GM12878 (cell line): ENCODE measurements at regions not wholly inside any gene's neighbourhood (a gene's known extent, or its start where the extent isn't known, plus 50 kb on each side); places are given as distances from the start of the nearest gene placed in this dataset.

Experiments
- E2F4 ChIP-seq: IDR thresholded peaks from 2 replicates; pipeline ENCODE4 v1.6.1; 2012; ENCODE audit warnings: low read depth, low read length, improper control_type of control experiment
- PKNOX1 ChIP-seq: fragments of 450-650 bp; IDR thresholded peaks from 2 replicates; pipeline ENCODE4 v1.6.1; 2016; ENCODE audit warnings: mild to moderate bottlenecking
- RB1 ChIP-seq: fragments of 450-650 bp; formaldehyde crosslinking; IDR thresholded peaks from 2 replicates; pipeline ENCODE4 v1.6.1; 2017; ENCODE audit warnings: mild to moderate bottlenecking, borderline replicate concordance
- ZBTB40 ChIP-seq: fragments of 450-650 bp; IDR thresholded peaks from 2 replicates; pipeline ENCODE4 v1.6.1; 2016; ENCODE audit warnings: mild to moderate bottlenecking, moderate library complexity, borderline replicate concordance
- ZNF24 ChIP-seq: fragments of 450-650 bp; IDR thresholded peaks from 2 replicates; pipeline ENCODE4 v1.6.1; 2017; ENCODE audit warnings: antibody characterized with exemption, mild to moderate bottlenecking
- ZZZ3 ChIP-seq: IDR thresholded peaks from 2 replicates; pipeline ENCODE4 v1.6.1; 2011; ENCODE audit warnings: low read depth; ENCODE audit not compliant: control insufficient read depth, insufficient read length

GRCh38 chr6:40802481-40802880 is 215.3 kb upstream of the LRFN2 start (continued):
- TF ChIP-seq PKNOX1 (no peak), ZNF24 (no peak), E2F4 (no peak), ZBTB40 (no peak), RB1 (no peak), ZZZ3 (no peak)
